Ishikawa (cell line): ENCODE measurements at regions not wholly inside any gene's neighbourhood (a gene's known extent, or its start where the extent isn't known, plus 50 kb on each side); places are given as distances from the start of the nearest gene placed in this dataset.

ENCODE experiments used
- CEBPB ChIP-seq: IDR thresholded peaks from 2 replicates; pipeline ENCODE4 v1.6.1; 2012
- CREB1 ChIP-seq: IDR thresholded peaks from 2 replicates; pipeline ENCODE4 v1.6.1; 2012; ENCODE audit warnings: low read depth
- EGR1 ChIP-seq: IDR thresholded peaks from 2 replicates; pipeline ENCODE4 v1.6.1; 2012
- EP300 ChIP-seq: IDR thresholded peaks from 2 replicates; pipeline ENCODE4 v1.6.1; 2012; ENCODE audit warnings: borderline replicate concordance
- FOXM1 ChIP-seq: IDR thresholded peaks from 2 replicates; pipeline ENCODE4 v1.6.1; 2012; ENCODE audit warnings: low read depth, borderline replicate concordance
- MAX ChIP-seq: IDR thresholded peaks from 2 replicates; pipeline ENCODE4 v1.6.1; 2012
- NFIC ChIP-seq: IDR thresholded peaks from 2 replicates; pipeline ENCODE4 v1.6.1; 2012
- RAD21 ChIP-seq: IDR thresholded peaks from 2 replicates; pipeline ENCODE4 v1.6.1; 2012; ENCODE audit warnings: low read depth
- REST ChIP-seq: IDR thresholded peaks from 2 replicates; pipeline ENCODE4 v1.6.1; 2012; ENCODE audit warnings: low read depth, mild to moderate bottlenecking
- TAF1 ChIP-seq: IDR thresholded peaks from 2 replicates; pipeline ENCODE4 v1.6.1; 2012; ENCODE audit warnings: low read depth, mild to moderate bottlenecking
- TCF12 ChIP-seq: IDR thresholded peaks from 2 replicates; pipeline ENCODE4 v1.6.1; 2012; ENCODE audit warnings: low read depth
- TEAD4 ChIP-seq: IDR thresholded peaks from 2 replicates; pipeline ENCODE4 v1.6.1; 2012
- USF1 ChIP-seq: IDR thresholded peaks from 2 replicates; pipeline ENCODE4 v1.6.1; 2012
- YY1 ChIP-seq: IDR thresholded peaks from 2 replicates; pipeline ENCODE4 v1.6.1; 2012; ENCODE audit warnings: low read depth
- ZBTB7A ChIP-seq: IDR thresholded peaks from 2 replicates; pipeline ENCODE4 v1.6.1; 2012; ENCODE audit warnings: low read depth

- no peak for TF ChIP-seq YY1
- TF ChIP-seq RAD21, result no peak
- no peak for TF ChIP-seq MAX
- TF ChIP-seq NFIC, result no peak
- no peak for TF ChIP-seq TAF1
- TF ChIP-seq TEAD4, result no peak
These were observed 162.7 kb upstream of the OTX2 start for GRCh38 chr14:56972948-56973347.

GRCh38 chr14:56964895-56965294, 154.6 kb upstream of the OTX2 start:
- TF ChIP-seq TAF1 (no peak), TEAD4 (no peak), ZBTB7A (no peak), EP300 (no peak), MAX (no peak), REST (no peak), RAD21 (no peak), NFIC (no peak), YY1 (no peak), USF1 (no peak), TCF12 (no peak), FOXM1 (no peak), EGR1 (no peak), CREB1 (no peak), CEBPB (no peak)

- TF ChIP-seq USF1 (no peak), TAF1 (no peak), YY1 (no peak), ZBTB7A (no peak), TEAD4 (no peak), RAD21 (no peak), REST (no peak), EP300 (no peak), MAX (no peak), TCF12 (no peak), CREB1 (no peak), CEBPB (no peak), EGR1 (no peak), NFIC (no peak), FOXM1 (no peak)
These were observed 153.1 kb upstream of the OTX2 start for GRCh38 chr14:56963381-56963780.

GRCh38 chr14:56962444-56963080, 152.3 kb upstream of the OTX2 start:
- TF ChIP-seq FOXM1 (no peak), USF1 (no peak), EP300 (no peak), MAX (no peak), NFIC (no peak), YY1 (no peak), RAD21 (no peak)

- TF ChIP-seq TEAD4, result no peak
- no peak for TF ChIP-seq RAD21
- no peak for TF ChIP-seq YY1
- no peak for TF ChIP-seq TAF1
- TF ChIP-seq EP300, result no peak
- TF ChIP-seq EGR1, result no peak
- TF ChIP-seq CEBPB, result no peak
- TF ChIP-seq MAX, result no peak
These were observed 149.6 kb upstream of the OTX2 start for GRCh38 chr14:56959869-56960268.
